Tibial nerve (tissue), 4 donors: ENCODE measurements at regions not wholly inside any gene's neighbourhood (a gene's known extent, or its start where the extent isn't known, plus 50 kb on each side); places are given as distances from the start of the nearest gene placed in this dataset.

ENCODE experiments used
- DNase-seq, 2 donors: peaks; one replicate each; pipeline ENCODE4 v3.0.0-alpha.2; 2019; ENCODE audit warnings: low spot score in 2 of 2
- H3K27ac ChIP-seq, 4 donors: fragments of 200-600 bp; sonication (generic) in 3 of 4; one replicate each; pipeline ENCODE4 v1.5.1; 2017 to 2019; ENCODE audit warnings: mild to moderate bottlenecking in 1 of 4
- H3K27me3 ChIP-seq, 2 donors: fragments of 200-600 bp; sonication (generic) in 1 of 2; one replicate each; pipeline versions ENCODE4 v1.5.1 to v1.6.0; 2017 to 2019
- H3K36me3 ChIP-seq, 3 donors: fragments of 200-600 bp; sonication (generic); one replicate each; pipeline ENCODE4 v1.5.1; 2018 to 2019
- H3K4me1 ChIP-seq, 4 donors: fragments of 200-600 bp; sonication (generic) in 3 of 4; one replicate each; pipeline ENCODE4 v1.5.1; 2017 to 2019
- H3K4me3 ChIP-seq, 4 donors: fragments of 200-600 bp; sonication (generic) in 3 of 4; one replicate each; pipeline ENCODE4 v1.5.1; 2017 to 2019; ENCODE audit warnings: mild to moderate bottlenecking in 1 of 4, moderate library complexity in 1 of 4
- H3K9me3 ChIP-seq, 4 donors: fragments of 200-600 bp; sonication (generic) in 3 of 4; one replicate each; pipeline ENCODE4 v1.5.1; 2017 to 2019
- CTCF ChIP-seq, 5 experiments: fragments of 200-600 bp in 3 of 5; fragments of 450-650 bp in 2 of 5; sonication (generic) in 3 of 5; IDR thresholded peaks; one replicate each; pipeline ENCODE4 v1.5.1; 2016 to 2019; ENCODE audit warnings: antibody characterized with exemption in 5 of 5, mild to moderate bottlenecking in 3 of 5, moderate library complexity in 2 of 5
- EP300 ChIP-seq, 2 donors: sonication (generic); formaldehyde crosslinking; IDR thresholded peaks; one replicate each; pipeline ENCODE4 v1.6.1; 2017; ENCODE audit warnings: antibody characterized with exemption in 2 of 2, mild to moderate bottlenecking in 1 of 2
- POLR2A ChIP-seq, 2 donors: fragments of 450-650 bp; IDR thresholded peaks; one replicate each; pipeline ENCODE4 v1.6.1; 2017; ENCODE audit warnings: antibody characterized with exemption in 2 of 2, mild to moderate bottlenecking in 2 of 2, moderate library complexity in 2 of 2
- WGBS, 2 donors: methylation state at CpG; one replicate each; pipeline ENCODE4 v1.1.5; 2018; 5-methylcytosine and 5-hydroxymethylcytosine counted together

GRCh38 chr18:32553640-32554365 lies 83.1 kb upstream of the GAREM1 start:
- no peaks in the 10 kb centered on the region for H3K4me1 ChIP-seq
- DNase-seq: no peak
- no peak overlapping the region for H3K27ac ChIP-seq
- H3K36me3 ChIP-seq: no peaks in the 10 kb centered on the region
- TF ChIP-seq EP300 (IDR thresholded peaks at IDR 0.05) (no peak), POLR2A (IDR thresholded peaks at IDR 0.05) (no peak), CTCF (IDR thresholded peaks at IDR 0.05) (no peak)
- H3K4me3 ChIP-seq: no peak overlapping the region
- WGBS, 2 donors: 68 to 69% methylated on average over 3 of the region's 3 CpGs
- no peaks in the 10 kb centered on the region for H3K9me3 ChIP-seq
- no peaks in the 10 kb centered on the region for H3K27me3 ChIP-seq

GRCh38 chr18:32553174-32553573 lies 82.5 kb upstream of the GAREM1 start:
- WGBS, 2 donors: 78 to 82% methylated on average over 5 of the region's 5 CpGs
- no peaks in the 10 kb centered on the region for H3K36me3 ChIP-seq

GRCh38 chr18:32552421-32553030 lies 81.8 kb upstream of the GAREM1 start:
- peak in 1 of 2 donors; percentile 82 for DNase-seq
- H3K9me3 ChIP-seq: no peaks in the 10 kb centered on the region
- H3K4me1 ChIP-seq: no peaks in the 10 kb centered on the region
- H3K27ac ChIP-seq: no peak overlapping the region
- H3K36me3 ChIP-seq: no peaks in the 10 kb centered on the region
- no peak overlapping the region for H3K4me3 ChIP-seq
- WGBS, 2 donors: 33 to 45% methylated on average over 4 of the region's 4 CpGs
- no peaks in the 10 kb centered on the region for H3K27me3 ChIP-seq
- TF ChIP-seq CTCF (IDR thresholded peaks at IDR 0.05) (peak; percentile 57 to 70 (median 63)), POLR2A (IDR thresholded peaks at IDR 0.05) (no peak)

More at GRCh38 chr18:32553174-32553573, 82.5 kb upstream of the GAREM1 start:
- no peak overlapping the region for H3K27ac ChIP-seq
- no peaks in the 10 kb centered on the region for H3K27me3 ChIP-seq
- no peaks in the 10 kb centered on the region for H3K4me1 ChIP-seq
- H3K9me3 ChIP-seq: no peaks in the 10 kb centered on the region
- TF ChIP-seq EP300 (IDR thresholded peaks at IDR 0.05) (no peak), CTCF (IDR thresholded peaks at IDR 0.05) (no peak), POLR2A (IDR thresholded peaks at IDR 0.05) (no peak)
- no peak for DNase-seq
- no peak overlapping the region for H3K4me3 ChIP-seq

GRCh38 chr18:32550963-32551362 lies 80.3 kb upstream of the GAREM1 start:
- Histone ChIP-seq H3K4me1 (no peaks in the 10 kb centered on the region), H3K27me3 (no peaks in the 10 kb centered on the region), H3K27ac (no peak overlapping the region), H3K36me3 (no peaks in the 10 kb centered on the region), H3K9me3 (no peaks in the 10 kb centered on the region), H3K4me3 (no peak overlapping the region)
- DNase-seq: no peak
- TF ChIP-seq EP300 (IDR thresholded peaks at IDR 0.05): no peak
- TF ChIP-seq CTCF (IDR thresholded peaks at IDR 0.05): no peak
- TF ChIP-seq POLR2A (IDR thresholded peaks at IDR 0.05): no peak
- 39 to 47% methylated on average over 4 of the region's 4 CpGs for WGBS, 2 donors
